RPMI7951 (cell line): ENCODE measurements at regions not wholly inside any gene's neighbourhood (a gene's known extent, or its start where the extent isn't known, plus 50 kb on each side); places are given as distances from the start of the nearest gene placed in this dataset.

Source experiments
- DNase-seq: peaks from one replicate; pipeline ENCODE4 v3.0.0-alpha.2; 2012; ENCODE audit warnings: low read depth

DNA sequence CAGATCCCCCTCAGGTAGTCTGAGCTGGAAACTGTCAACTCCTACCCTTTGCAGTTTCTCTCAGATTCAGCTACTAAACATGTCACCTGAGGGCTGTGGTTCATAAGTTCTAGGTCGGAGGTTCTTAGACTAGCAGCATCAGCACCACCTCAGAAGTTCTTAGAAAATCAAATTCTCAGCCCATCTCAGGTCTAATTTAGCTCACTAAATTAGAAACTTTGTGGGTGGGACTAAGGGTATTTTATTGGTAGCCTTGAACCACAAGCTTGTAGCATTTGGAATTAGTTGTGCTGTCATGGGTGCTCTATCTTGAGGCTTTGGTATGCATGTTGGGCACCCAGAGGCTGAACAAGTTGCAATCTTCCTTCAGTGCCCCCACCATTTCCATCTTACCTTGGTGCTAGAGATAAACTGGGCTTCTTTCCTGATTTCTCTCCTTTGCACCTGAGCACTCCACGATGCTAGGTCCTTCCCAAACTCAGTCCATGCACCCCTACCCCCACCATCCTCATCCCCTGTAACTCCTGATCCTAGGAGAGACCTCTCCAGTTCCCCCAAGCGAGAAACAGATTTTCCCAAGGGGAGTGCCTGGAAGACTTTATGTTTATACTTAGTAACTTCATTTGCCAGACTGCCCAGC is 54.2 kb downstream of the S1PR1 start:
- no peak for DNase-seq

DNA sequence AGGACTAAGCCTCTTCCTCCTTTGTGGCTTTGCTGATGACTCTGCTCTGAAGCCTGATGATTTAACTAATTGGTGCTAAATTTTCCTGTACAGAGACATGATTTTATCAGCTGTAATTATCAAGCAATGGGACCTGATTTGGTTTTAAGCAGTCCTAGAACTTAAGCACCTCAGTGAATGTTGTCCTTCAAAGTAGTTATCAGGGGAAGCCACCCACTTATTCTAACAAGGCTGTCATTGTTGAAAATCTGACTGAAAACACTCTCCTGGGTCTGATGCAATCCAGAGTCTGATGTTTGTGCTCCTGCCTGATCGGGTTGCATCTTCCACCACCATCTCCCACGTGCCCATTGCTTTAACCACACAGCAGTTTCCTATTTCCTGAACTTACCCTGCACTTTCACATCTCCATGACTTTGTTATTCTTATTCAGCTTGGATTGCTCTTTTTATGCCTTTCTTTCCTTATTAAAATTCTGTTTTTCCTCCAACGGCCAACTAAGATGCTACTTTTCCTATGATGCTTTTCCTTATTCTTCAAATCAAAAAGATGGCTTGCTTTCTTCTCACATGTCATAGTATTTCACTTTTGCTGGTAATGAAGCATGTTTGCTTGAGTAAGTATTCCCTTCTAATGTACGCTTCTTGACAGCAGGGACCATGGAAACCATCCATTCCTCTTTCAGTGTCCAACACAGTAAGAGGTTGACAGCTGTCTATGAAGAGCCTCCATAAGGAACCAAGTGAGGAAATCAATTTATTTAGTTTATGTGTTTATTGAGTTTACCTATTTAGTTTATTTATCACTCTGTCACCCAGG is 55.0 kb downstream of the S1PR1 start:
- DNase-seq: peak; percentile 86

DNA sequence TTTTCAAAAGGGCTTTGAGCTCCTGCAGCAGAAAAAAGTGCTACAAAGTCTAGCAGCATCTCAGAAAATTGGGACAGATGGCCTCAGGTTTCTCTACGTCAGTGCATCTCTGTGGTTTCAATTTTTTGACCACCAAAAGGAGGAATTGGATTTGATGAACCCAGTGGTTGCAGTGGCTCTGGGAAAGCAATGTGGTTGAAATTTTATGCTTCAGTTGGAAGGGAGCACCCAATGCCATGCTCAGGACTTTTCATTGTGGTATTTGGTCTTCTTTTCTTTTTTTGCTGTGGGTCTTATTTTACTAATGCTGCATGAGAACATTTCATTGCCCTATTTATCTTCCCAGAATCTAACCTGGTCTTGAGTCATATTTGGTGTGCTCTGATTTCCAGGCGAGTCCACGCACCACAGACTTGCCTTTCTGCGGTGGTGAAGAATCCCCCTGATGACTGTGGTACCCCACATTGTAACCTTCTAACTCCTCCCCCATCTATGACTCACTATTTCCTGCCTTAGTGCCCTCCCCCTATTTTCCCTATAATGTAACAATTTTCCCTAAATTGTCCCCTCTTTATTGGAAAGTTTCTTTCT is 56.7 kb downstream of the S1PR1 start:
- peak; percentile 95 for DNase-seq

DNA sequence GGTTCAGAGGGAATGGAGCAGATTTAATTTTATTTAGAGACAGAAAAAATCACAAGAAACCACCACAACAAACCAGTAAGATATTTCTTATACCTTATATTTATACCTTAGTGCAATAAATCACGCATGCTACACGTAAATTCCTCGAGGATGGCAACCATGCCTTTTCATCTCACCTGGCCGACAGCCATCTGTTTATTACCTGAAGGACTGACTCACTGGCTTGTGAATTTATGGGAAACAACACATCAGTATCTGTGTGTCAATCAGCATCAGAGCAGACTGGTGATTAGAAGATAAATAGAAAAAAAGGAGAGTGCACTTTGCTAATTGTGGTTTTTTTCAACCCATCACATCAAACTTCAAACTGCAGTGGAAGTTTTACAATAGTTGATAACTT is 58.4 kb downstream of the S1PR1 start:
- DNase-seq: no peak

DNA sequence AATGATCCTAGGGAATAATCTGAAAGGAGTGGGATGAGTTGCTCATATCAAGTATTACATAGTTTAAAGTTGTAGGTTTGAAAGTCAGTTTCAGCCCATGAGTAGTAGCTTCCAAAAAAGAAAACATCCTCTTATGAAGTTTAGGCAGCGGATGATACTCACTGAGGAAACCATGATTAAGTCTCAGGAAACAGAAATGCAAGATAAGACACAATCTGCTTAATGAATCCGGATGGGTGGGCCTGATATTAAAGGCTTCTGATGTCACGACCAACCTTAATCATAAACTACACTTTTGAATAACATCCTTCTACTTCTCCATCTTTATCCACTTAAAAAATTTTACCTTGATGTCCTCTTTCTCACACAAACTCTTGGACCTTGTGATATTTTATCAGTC is 61.8 kb downstream of the S1PR1 start:
- no peak for DNase-seq

DNA sequence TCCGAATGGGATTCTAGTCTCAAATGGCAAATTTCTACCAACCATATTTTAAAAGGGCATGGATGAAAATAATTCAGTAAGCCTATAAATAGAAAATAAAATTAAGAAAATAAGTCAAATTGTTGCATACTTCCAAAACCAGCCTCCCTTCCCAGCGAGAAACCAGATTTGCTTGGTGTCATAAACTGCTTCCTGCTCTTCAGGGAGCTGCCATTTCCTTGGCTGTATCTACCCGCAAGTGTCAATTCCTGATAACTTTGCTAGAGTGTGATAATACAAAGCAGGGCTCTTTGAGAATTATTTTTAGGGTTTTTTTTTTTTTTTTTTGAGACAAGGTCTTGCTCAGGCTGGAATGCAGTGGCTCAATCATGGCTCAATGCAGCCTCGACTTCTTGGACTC is 62.3 kb downstream of the S1PR1 start:
- no peak for DNase-seq

DNA sequence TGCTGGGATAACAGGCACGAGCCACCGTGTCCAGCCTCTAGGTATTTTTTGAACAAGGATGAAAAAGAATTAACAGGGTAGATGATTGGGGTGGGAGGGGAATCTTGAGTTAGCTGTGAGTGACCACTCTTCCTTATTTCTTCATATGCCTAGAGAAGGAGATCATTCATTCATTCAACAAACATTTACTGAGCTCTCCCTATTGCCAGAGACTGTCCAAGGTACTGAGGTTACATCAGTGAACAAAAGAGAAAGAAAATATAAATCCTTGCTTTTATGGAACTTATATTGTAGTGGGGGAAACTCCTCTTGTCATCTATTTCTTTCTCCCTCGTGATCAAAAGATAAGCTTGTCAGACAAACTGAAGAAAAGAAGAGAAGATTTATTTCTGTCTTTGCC is 62.9 kb downstream of the S1PR1 start:
- no peak for DNase-seq

DNA sequence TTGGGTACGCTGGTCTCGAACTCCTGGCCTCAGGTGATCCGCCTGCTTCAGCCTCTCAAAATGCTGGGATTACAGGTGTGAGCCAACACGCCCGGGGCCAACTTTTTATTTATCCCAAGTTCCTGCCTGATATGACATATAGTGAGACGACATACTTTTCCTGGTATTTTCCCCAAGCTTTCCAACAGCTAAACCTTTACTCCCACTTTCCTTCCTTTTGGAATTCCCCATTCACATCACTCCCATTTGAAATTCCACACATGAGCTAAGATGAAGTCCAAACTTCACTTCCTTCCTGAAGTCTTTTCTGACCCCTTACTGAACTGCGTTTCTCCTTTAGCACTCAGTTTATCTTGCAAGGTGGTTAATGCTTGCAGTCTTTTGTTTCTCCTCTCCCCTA is 64.1 kb downstream of the S1PR1 start:
- no peak for DNase-seq

DNA sequence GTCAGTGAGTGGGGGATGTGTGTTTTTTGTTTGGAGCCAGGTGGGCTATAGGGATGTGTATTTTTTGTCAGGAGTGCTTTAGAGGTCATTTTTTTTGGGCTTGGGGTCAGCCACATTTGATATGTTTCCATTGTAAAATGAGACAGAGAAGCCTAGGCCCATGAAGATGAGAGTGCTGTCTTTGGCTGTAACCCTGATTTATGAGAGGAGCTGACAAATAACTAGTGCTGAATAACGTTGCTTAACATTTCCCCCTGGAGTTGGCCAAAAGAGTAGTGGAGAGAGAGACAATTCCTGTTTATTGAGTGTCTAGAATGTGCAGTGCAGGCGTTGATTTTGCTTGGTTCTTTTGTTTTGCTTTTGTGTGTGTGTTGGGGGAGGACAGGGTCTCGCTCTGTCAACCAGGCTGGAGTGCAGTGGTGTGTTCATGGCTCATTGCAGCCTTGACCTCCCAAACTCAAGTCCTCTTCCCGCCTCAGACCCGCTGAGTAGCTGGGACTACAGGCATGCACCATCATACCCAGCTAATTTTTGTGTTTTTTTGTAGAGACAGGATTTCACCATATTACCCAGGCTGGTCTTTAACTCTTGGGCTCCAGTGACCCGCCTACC is 64.7 kb downstream of the S1PR1 start:
- DNase-seq: no peak

DNA sequence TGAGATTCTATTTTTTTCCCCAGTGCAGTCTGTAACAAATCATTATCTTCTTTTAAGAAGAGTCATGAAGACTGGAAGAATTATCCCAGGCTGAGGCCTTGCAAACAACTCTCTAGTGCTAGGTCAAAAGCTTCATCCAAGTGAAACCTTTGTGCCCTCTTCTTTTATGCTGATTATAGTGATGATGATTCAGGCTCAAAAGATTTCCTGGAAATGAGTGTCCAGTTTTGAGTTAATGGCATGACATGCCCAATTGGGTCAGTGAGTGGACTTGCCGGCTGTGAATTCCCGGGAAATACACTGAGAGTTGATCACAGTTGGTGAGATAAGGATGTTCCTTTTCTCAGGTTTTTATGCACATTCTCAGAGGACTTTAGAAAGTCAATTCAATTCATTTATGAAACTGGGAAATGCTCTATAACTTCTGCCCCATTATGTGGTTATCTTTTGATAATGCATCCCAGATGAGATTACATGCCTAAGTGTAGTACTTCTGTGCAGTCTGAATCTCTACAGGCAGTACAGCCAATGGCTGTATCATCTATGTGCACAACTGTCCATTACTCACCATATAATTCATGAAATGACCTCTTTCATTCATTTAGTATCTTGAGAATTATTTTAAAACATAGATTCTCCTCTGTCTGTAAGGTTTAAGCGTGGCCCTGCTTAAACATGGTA is 66.2 kb downstream of the S1PR1 start:
- DNase-seq: peak; percentile 86

DNA sequence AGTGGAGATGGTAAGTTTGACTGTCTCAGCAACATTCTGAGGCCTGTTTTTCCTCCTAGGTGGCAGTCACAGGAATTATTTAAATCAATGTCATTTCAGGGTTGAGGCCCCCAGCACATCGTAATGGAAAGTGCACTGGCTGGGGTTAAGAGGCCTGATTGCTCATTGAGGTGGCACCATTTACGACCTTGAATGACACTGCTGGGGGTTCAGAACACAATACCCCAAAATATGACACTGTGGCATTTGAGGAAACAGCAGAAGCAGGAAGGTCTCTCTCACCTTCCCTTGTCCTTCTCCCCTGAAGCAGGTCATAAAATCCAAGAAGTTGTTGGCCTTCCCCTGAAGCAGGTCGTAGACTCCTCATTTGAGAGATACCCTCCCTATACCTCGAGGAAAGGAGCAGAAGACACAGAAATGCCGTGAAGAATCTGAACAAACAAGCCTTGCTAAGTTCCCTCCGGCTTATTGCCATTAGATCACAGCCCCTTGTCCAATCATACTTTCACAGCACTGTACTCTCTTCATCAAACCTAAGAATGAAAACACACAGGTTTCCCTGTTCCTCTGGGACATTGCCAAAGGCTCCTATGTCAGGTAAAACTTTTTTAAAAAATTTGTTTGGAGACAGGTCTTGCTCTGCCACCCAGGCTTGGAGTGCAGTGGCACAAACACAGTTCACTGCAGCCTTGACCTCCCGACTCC is 71.3 kb downstream of the S1PR1 start:
- DNase-seq: no peak

DNA sequence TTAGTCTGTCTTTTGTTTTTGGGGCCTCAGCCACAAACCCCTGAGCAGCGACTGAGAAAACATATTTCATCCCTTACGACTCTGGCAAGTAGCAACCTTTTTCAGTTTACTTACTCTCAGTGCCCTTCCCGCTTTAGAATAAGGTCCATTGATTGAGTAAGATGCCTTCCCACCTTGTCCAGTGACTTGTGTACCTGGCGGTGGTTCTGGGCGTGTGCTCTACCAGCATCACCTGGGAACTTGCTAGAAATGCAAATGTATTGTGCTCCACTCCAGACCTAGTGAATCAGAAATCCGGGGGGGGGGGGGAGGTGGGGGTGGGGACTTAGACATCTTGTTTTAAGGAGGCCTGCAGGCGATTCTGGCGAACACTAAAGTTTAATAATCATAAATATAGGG is 72.1 kb downstream of the S1PR1 start:
- no peak for DNase-seq

DNA sequence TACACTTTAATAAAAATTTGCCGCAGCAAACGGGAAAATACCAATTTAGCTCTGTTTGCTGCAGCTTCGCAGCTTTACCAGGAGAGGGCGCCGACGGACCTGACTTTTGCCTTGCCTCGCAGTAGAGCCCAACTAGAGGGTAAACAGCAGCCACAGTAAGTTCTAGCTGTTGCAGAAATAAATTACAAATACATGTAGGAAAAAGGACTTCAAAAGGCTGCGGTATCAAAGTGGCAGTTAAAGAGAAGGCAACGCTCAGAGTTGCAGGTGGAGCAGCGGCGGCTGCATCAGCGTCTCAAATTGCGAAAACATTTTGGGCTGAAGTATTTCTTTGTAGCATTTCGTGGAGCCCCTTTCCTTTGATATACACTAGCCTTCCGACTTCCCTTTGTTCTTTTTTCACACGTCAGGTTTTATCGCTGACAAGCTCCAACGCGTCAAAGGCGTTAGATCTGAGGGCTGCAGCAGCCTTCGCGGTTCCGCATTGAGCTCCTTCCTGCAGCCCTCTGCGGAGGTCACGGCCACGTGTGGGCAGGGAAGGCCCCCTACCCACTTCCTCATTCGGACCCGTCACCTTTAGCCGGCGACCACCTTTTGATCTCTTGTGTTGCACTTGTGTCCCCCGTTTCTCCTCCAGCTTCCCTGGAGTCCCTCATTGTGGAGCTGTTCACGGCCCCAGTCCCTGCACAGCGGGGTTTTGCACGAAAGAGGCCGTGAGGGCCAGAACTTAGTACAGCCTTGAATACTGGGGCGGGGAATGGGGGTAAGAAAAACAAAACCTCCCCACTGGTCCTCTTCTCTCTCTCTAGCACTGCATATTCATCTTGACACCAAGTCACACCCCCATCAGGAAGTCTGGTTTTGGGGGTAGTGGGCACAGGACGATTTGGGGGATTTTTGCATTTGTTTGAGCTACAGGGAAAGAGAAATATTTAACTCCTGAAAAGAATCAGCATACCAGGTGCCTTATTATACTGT is 72.8 kb downstream of the S1PR1 start:
- DNase-seq: peak; percentile 47

DNA sequence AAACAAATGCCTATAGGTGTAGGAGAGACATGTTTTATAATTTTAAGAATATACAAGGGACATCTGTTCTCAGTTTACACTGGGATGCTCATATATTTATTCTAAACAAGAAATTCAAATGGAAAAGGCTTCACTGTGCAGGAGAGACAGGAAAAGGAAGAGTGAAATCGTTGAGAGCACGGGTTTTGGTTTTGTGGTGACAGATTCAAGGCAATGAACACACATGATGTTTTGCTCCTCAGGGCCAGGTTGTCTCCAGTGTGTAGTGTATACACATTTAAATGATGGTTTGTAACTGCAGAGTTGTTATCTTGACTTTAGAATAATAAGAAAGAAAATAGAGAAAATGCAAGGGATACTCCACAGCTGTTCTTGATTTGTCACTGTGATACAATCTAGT is 73.7 kb downstream of the S1PR1 start:
- no peak for DNase-seq

DNA sequence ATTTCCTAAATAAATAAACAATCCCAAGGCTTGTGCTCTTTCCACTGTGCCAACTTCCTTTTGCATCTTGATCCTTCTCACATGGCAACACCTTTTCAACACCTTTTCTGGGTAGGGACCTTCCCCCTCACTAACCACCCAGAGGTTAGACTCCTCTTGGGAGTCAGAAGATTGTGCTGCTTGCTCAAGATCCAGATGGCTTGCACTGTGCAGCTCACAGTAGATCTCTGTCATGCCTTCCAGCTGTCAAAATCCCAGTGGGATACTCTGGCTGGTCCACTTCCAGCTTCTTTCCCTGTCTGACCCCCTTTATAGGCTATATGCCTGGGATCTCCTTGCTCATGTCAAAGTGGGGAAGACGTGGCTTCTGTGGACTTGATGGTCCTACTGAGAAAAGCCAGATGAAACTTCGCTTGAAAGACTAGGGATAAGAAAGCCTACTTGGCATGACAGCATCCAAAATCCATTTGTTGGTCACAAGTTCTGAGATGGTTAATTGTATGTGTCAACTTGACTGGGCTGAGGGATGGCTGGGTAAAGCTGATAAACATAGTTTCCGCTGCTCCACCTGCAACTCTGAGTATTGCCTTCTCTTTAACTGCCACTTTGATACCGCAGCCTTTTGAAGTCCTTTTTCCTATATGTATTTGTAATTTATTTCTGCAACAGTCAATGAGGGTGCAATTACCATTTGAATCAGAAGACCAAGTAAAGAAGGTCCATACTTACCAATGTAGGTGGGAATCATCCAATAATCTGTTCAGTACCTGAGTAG is 74.5 kb downstream of the S1PR1 start:
- no peak for DNase-seq

DNA sequence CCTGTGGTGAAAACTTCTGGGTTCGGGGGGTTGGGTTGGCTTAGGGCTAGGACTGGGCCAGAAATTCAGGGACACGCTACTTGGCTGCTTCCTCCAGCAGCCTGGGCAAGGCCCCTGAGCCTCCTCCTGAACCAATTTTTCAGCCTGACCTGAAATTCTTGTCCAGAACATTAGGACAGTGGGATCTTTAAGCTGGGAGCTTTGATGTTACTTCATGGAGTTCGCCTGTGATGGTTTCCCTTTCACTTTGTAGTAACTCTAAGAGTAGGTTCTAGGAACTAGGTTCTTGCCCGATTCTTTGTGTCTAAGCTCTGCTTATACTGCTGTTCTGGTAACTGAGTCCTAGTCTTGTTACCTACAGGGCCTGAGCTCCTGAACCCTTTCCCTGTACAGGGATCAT is 75.3 kb downstream of the S1PR1 start:
- peak; percentile 24 for DNase-seq

DNA sequence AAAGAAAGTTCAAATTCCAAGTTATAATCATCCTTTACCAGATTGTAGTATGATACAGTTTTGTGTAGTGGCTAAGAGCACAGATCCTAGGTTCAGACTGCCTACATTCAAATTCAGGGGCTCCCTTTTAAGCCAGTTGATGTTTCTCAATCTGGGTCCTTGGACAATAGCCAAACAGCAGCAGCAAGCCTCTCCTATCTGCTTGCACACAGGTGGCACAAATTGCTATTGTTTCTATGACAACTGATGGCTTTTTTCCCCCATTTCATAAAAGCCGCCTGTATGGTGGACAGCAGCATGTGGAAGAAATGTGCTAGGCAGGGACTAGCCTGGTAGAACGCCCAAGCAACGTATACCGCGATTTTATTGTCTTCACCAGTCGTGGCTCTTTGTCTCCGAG is 76.5 kb downstream of the S1PR1 start:
- DNase-seq: no peak

DNA sequence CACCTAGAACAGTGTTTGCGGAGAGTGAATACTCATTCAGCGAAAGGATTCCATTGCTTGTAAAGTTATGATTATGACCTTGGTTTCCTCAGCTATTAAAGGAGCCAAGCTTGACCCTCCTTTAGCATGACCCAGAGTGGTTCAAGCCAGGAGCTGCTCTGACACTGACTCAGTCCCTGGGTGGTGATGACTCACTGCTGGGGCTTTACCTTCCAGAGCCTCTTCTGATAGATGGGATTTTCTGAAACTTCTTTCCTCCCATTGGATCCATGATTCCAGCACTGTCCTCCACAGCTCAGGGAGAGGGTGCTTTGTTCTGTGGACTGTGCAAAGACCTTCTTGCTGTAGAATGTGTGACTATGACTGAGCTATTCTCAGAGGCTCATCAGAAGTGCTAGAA is 77.4 kb downstream of the S1PR1 start:
- DNase-seq: peak; percentile 74

DNA sequence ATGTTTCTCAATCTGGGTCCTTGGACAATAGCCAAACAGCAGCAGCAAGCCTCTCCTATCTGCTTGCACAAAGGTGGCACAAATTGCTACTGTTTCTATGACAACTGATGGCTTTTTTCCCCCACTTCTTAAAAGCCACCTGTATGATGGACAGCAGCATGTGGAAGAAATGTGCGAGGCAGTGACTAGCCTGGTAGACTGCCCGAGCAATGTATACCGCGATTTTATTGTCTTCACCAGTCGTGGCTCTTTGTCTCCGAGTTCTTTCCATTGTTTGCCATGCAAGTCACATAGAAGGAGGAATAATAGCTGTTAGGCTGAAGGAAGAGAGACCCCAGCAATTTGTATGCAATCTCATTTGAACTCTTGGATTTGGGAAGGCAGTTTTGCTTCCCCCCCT is 79.4 kb downstream of the S1PR1 start:
- DNase-seq: no peak

DNA sequence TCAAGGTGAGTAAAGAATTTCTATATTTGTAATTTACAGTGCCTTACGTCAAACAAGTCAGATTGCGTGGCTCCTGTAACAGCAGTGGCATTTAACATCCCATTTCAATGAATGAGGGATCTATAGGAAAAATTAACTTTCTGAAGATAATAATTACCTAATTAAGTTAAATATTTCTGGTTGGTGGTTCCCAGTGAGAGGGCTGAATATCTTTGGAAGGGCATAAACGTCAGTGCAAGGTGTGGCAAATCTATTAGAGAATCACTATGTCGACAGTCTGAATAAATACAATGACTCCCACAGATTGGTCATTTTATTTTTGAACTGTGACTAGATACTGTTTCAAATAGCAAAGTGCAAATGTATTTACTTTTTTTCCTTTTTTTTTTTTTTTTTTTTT is 80.0 kb downstream of the S1PR1 start:
- no peak for DNase-seq
